Nephron progenitor cell (in vitro differentiated cells): ENCODE measurements at regions not wholly inside any gene's neighbourhood (a gene's known extent, or its start where the extent isn't known, plus 50 kb on each side); places are given as distances from the start of the nearest gene placed in this dataset.

Experiments used
- DNase-seq: peaks from one replicate; pipeline ENCODE4 v3.0.0; 2021
- H3K27ac Mint-ChIP-seq: 2 replicates; pipeline ENCODE4 v1.8.0; 2021; ENCODE audit warnings: mild to moderate bottlenecking, moderate library complexity, mixed read lengths
- H3K27me3 Mint-ChIP-seq: 2 replicates; pipeline ENCODE4 v1.8.0; 2021; ENCODE audit warnings: mild to moderate bottlenecking, low read depth, mixed read lengths; ENCODE audit not compliant: poor library complexity
- H3K36me3 Mint-ChIP-seq: 2 replicates; pipeline ENCODE4 v1.8.0; 2021; ENCODE audit warnings: low read depth, mixed read lengths
- H3K4me1 Mint-ChIP-seq: 2 replicates; pipeline ENCODE4 v1.8.0; 2021; ENCODE audit warnings: mixed read lengths
- H3K4me3 Mint-ChIP-seq: 2 replicates; pipeline ENCODE4 v1.8.0; 2021; ENCODE audit warnings: mild to moderate bottlenecking, moderate library complexity, mixed read lengths
- H3K9me3 Mint-ChIP-seq: 2 replicates; pipeline ENCODE4 v1.8.0; 2021; ENCODE audit warnings: mild to moderate bottlenecking, moderate library complexity, mixed read lengths
- TF ChIP-seq, protein P1 (sequence below): fragments of 200-600 bp; sonication (generic); IDR thresholded peaks from 2 replicates; pipeline ENCODE4 v1.5.0; 2021; ENCODE audit warnings: antibody characterized with exemption

DNA sequence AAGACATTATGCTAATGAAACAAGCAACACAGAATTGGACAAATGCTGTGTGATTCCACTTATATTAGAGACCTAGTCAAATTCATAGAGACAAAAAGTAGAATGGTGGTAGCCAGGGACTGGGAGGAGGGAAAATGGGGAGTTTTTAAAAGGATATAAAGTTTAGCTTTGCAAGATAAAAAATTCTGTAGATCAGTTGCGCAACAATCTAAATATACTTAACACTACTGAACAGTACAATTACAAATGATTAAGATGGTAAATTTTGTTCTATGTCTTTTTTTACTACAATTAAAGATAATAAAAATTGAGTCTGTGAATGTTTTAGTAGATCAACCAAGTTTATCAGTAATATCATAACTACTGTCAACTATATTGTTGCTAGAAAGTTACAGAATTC lies 340.1 kb upstream of the PDZRN3 start:
- no peaks in the 10 kb centered on the region for H3K4me1 Mint-ChIP-seq
- TF ChIP-seq, protein P1, sequence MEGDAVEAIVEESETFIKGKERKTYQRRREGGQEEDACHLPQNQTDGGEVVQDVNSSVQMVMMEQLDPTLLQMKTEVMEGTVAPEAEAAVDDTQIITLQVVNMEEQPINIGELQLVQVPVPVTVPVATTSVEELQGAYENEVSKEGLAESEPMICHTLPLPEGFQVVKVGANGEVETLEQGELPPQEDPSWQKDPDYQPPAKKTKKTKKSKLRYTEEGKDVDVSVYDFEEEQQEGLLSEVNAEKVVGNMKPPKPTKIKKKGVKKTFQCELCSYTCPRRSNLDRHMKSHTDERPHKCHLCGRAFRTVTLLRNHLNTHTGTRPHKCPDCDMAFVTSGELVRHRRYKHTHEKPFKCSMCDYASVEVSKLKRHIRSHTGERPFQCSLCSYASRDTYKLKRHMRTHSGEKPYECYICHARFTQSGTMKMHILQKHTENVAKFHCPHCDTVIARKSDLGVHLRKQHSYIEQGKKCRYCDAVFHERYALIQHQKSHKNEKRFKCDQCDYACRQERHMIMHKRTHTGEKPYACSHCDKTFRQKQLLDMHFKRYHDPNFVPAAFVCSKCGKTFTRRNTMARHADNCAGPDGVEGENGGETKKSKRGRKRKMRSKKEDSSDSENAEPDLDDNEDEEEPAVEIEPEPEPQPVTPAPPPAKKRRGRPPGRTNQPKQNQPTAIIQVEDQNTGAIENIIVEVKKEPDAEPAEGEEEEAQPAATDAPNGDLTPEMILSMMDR = no peak
- no peaks in the 10 kb centered on the region for H3K36me3 Mint-ChIP-seq
- H3K4me3 Mint-ChIP-seq = no peak overlapping the region
- H3K27me3 Mint-ChIP-seq = peaks cover 9% of the 10 kb centered on the region
- DNase-seq = no peak
- H3K9me3 Mint-ChIP-seq = no peaks in the 10 kb centered on the region
- H3K27ac Mint-ChIP-seq = no peak overlapping the region

DNA sequence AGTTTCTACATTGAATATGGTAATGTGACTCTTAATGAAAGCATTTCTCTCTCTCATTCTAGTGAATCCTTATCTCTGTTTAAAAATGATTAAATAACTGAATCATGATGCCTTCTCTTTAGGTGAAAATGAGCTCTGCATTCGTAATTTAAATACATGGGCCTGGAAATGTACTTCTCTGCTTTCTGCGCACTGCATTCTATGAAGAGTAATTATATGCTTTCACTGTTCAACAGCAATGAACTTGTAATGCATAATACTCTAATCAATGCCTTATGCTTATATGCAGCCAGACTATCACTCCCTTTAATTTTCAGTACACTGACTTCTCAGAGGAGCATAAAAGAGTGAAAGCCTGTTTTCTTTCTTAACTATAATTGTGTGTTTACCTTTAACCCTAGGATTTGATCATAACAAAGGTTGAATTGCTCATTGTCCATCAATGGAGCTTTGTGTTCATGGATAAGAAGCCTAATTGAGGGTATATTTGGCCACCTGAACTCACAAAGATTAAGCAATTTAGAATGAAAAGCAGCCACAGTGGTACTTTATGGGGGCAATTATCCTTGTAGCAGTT lies 330.8 kb upstream of the PDZRN3 start:
- peaks cover 10% of the 10 kb centered on the region for H3K9me3 Mint-ChIP-seq
- H3K27me3 Mint-ChIP-seq = peaks cover 3% of the 10 kb centered on the region
- no peak overlapping the region for H3K27ac Mint-ChIP-seq
- no peak overlapping the region for H3K4me3 Mint-ChIP-seq
- TF ChIP-seq, protein P1 = no peak
- H3K36me3 Mint-ChIP-seq = no peaks in the 10 kb centered on the region
- no peak for DNase-seq
- H3K4me1 Mint-ChIP-seq = peaks cover 17% of the 10 kb centered on the region

DNA sequence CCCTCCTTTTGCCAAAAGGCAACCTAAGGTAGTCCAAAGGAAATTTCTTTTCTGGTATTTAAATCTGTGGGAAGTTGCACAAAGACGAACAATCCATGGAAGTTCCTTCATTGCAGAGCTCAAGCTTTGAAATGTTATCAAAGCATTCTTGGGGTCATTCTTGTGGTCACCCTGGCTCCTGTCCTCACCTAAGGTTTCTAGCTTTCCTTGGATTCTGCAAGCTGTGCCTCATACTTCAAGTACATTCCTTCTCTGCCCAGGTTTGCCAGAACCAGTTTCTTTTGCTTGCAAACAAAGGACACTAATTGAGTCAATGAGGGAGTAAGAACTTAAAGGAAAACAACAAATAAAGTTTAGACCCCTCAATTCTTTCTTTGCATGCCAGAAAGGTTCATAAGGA lies 329.8 kb upstream of the PDZRN3 start:
- H3K4me1 Mint-ChIP-seq = peaks cover 21% of the 10 kb centered on the region
- H3K27ac Mint-ChIP-seq = no peak overlapping the region
- peaks cover 3% of the 10 kb centered on the region for H3K27me3 Mint-ChIP-seq
- DNase-seq = no peak
- H3K4me3 Mint-ChIP-seq = no peak overlapping the region
- no peaks in the 10 kb centered on the region for H3K36me3 Mint-ChIP-seq
- H3K9me3 Mint-ChIP-seq = peaks cover 10% of the 10 kb centered on the region
- TF ChIP-seq, protein P1 = no peak

DNA sequence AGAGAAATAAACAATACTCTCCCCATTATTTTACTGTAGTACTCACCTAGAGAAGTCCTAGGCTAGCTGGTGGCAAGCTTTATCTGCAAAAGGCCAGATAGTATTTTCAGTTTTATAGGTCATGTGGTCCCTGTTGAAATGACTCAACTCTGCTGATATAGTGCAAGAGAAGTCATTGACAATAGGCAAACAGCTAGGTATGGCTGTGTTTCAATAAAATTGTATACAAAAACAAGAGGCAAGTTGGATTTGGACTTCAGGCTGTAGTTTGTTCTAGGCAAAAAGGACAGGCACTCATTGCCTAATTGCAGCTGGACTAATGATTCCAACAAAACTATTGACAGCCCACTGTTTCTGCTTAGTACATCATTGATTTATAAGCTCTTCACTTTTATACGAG lies 328.0 kb upstream of the PDZRN3 start:
- Mint-ChIP-seq H3K27ac (no peak overlapping the region), H3K4me1 (peaks cover 21% of the 10 kb centered on the region), H3K27me3 (peaks cover 3% of the 10 kb centered on the region), H3K4me3 (no peak overlapping the region), H3K9me3 (peaks cover 5% of the 10 kb centered on the region), H3K36me3 (no peaks in the 10 kb centered on the region)
- TF ChIP-seq, protein P1 = no peak
- DNase-seq = no peak

DNA sequence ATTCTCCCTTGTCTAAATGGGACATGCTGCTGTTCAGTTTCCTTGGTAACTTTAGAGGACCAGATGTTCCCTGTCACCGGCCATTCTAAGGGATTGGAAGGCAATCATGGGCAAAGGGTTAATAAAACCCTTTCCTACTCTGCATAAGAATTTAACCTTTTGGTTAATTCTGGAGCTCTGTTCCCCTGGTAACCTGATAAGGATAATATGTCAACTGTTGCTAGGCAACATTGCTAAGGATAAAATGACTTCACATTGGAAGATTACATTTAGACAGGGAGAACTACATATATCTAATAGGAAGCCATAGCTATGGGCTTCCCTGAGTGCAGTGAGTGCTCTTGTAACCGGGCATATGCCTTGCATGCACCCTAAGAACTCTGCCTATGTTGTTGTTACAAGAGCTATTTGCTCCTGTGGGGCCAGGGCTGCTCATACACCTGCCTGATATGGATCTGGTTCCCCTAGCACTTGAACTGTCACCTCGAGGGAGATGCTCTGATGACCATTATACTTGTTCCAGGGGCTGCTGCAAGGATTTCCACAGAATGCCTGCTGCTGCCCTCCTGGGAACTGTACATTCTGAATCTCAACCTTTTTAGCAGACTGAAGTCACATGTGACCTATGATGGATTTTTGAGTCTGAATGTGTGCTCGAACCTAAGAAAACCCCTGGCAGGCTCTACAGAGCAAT lies 326.3 kb upstream of the PDZRN3 start:
- Mint-ChIP-seq H3K27ac (no peak overlapping the region), H3K9me3 (no peaks in the 10 kb centered on the region), H3K4me3 (no peak overlapping the region), H3K27me3 (peaks cover 3% of the 10 kb centered on the region), H3K36me3 (no peaks in the 10 kb centered on the region), H3K4me1 (peaks cover 21% of the 10 kb centered on the region)
- TF ChIP-seq, protein P1 = no peak
- DNase-seq = no peak

DNA sequence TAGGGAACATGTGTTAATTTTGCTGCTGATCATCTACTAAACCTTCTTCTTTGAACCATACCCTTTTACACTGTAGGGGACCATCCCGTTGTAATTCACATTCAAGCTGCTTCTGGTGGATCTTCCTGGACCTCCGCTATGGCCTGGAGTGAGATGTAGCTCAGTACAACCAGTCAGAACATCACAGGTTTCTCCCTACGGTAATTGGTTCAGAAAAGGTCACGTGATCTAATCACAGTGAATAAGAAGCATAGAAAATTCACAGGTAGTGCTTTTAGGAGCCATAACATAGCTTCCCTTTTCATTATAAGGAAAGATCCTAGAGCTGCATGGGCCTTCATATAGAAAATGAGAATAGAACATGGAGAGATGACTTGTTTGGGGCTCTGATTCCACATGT lies 320.8 kb upstream of the PDZRN3 start:
- no peak overlapping the region for H3K4me3 Mint-ChIP-seq
- no peak overlapping the region for H3K27ac Mint-ChIP-seq
- H3K27me3 Mint-ChIP-seq = peaks cover 6% of the 10 kb centered on the region
- peaks cover 3% of the 10 kb centered on the region for H3K4me1 Mint-ChIP-seq
- H3K9me3 Mint-ChIP-seq = peaks cover 7% of the 10 kb centered on the region
- TF ChIP-seq, protein P1 = no peak
- no peaks in the 10 kb centered on the region for H3K36me3 Mint-ChIP-seq
- no peak for DNase-seq
